Peyer's patch (tissue), 4 donors: ENCODE measurements at regions not wholly inside any gene's neighbourhood (a gene's known extent, or its start where the extent isn't known, plus 50 kb on each side); places are given as distances from the start of the nearest gene placed in this dataset.

Source experiments
- CTCF ChIP-seq, 6 experiments: fragments of 450-650 bp in 4 of 6; fragments of 200-600 bp in 2 of 6; sonication (generic) in 1 of 6; IDR thresholded peaks; one replicate each; pipeline ENCODE4 v1.5.1; 2017 to 2019; ENCODE audit warnings: antibody characterized with exemption in 6 of 6, mild to moderate bottlenecking in 3 of 6, moderate library complexity in 1 of 6
- POLR2A ChIP-seq, 2 donors: fragments of 450-650 bp; IDR thresholded peaks; one replicate each; pipeline ENCODE4 v1.5.1; 2017; ENCODE audit warnings: antibody characterized with exemption in 2 of 2, mild to moderate bottlenecking in 2 of 2, moderate library complexity in 2 of 2

- TF ChIP-seq POLR2A (IDR thresholded peaks at IDR 0.05) (no peak), CTCF (IDR thresholded peaks at IDR 0.05) (no peak)
Observed at GRCh38 chr7:46150202-46150601, 229.1 kb upstream of the IGFBP3 start.
